Nephron progenitor cell (in vitro differentiated cells): ENCODE measurements at regions not wholly inside any gene's neighbourhood (a gene's known extent, or its start where the extent isn't known, plus 50 kb on each side); places are given as distances from the start of the nearest gene placed in this dataset.

Experiments
- DNase-seq: peaks from one replicate; pipeline ENCODE4 v3.0.0; 2021
- H3K27ac Mint-ChIP-seq: 2 replicates; pipeline ENCODE4 v1.8.0; 2021; ENCODE audit warnings: mild to moderate bottlenecking, moderate library complexity, mixed read lengths
- H3K27me3 Mint-ChIP-seq: 2 replicates; pipeline ENCODE4 v1.8.0; 2021; ENCODE audit warnings: mild to moderate bottlenecking, low read depth, mixed read lengths; ENCODE audit not compliant: poor library complexity
- H3K36me3 Mint-ChIP-seq: 2 replicates; pipeline ENCODE4 v1.8.0; 2021; ENCODE audit warnings: low read depth, mixed read lengths
- H3K4me1 Mint-ChIP-seq: 2 replicates; pipeline ENCODE4 v1.8.0; 2021; ENCODE audit warnings: mixed read lengths
- H3K4me3 Mint-ChIP-seq: 2 replicates; pipeline ENCODE4 v1.8.0; 2021; ENCODE audit warnings: mild to moderate bottlenecking, moderate library complexity, mixed read lengths
- H3K9me3 Mint-ChIP-seq: 2 replicates; pipeline ENCODE4 v1.8.0; 2021; ENCODE audit warnings: mild to moderate bottlenecking, moderate library complexity, mixed read lengths
- TF ChIP-seq, protein P1 (sequence below): fragments of 200-600 bp; sonication (generic); IDR thresholded peaks from 2 replicates; pipeline ENCODE4 v1.5.0; 2021; ENCODE audit warnings: antibody characterized with exemption

DNA sequence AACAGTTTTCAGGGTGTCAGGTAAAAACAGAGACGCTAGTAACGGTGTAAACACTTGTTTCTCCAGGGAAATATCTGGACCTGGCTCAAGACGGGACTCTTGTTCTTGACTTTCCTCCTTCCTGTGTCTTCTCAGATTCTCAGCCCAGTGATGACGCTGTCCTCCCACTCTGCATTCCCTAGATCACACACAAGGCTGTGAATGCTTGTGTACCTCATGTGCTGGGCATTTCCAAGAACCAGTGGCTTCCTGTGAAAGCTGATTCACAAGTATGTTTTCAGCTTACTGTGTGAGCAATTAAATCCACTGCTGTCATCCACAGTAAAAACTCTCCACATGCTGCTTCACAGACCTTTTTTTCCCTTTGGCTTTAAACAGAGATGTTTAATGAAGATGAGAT is 193.8 kb upstream of the DPP6 start:
- TF ChIP-seq, protein P1, sequence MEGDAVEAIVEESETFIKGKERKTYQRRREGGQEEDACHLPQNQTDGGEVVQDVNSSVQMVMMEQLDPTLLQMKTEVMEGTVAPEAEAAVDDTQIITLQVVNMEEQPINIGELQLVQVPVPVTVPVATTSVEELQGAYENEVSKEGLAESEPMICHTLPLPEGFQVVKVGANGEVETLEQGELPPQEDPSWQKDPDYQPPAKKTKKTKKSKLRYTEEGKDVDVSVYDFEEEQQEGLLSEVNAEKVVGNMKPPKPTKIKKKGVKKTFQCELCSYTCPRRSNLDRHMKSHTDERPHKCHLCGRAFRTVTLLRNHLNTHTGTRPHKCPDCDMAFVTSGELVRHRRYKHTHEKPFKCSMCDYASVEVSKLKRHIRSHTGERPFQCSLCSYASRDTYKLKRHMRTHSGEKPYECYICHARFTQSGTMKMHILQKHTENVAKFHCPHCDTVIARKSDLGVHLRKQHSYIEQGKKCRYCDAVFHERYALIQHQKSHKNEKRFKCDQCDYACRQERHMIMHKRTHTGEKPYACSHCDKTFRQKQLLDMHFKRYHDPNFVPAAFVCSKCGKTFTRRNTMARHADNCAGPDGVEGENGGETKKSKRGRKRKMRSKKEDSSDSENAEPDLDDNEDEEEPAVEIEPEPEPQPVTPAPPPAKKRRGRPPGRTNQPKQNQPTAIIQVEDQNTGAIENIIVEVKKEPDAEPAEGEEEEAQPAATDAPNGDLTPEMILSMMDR = no peak
- peaks cover 3% of the 10 kb centered on the region for H3K27me3 Mint-ChIP-seq
- H3K36me3 Mint-ChIP-seq = no peaks in the 10 kb centered on the region
- H3K9me3 Mint-ChIP-seq = peaks cover 64% of the 10 kb centered on the region
- no peak overlapping the region for H3K4me3 Mint-ChIP-seq
- DNase-seq = no peak
- no peaks in the 10 kb centered on the region for H3K4me1 Mint-ChIP-seq
- H3K27ac Mint-ChIP-seq = no peak overlapping the region

DNA sequence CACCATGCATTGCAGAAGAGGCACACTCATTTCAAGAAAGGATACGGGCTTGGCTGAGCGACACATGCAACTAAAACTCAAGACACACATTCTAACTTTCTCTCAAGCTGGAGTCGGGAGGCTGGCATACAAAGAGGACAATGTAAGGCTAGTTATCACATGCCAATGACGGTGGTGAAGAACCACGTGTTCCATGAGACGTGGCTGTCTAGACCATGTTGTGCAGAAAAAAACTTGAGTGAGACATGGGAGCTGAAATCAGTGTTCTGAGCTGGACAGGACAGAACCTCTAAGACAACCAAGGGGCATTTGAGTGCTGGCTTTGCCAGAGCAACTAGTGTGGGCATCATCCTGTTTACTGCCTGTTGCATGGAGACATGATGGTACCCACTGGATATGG is 193.0 kb upstream of the DPP6 start:
- Mint-ChIP-seq H3K27ac (no peak overlapping the region), H3K27me3 (peaks cover 3% of the 10 kb centered on the region), H3K4me1 (no peaks in the 10 kb centered on the region), H3K4me3 (no peak overlapping the region), H3K9me3 (peaks cover 70% of the 10 kb centered on the region), H3K36me3 (no peaks in the 10 kb centered on the region)
- TF ChIP-seq, protein P1 = no peak
- no peak for DNase-seq

DNA sequence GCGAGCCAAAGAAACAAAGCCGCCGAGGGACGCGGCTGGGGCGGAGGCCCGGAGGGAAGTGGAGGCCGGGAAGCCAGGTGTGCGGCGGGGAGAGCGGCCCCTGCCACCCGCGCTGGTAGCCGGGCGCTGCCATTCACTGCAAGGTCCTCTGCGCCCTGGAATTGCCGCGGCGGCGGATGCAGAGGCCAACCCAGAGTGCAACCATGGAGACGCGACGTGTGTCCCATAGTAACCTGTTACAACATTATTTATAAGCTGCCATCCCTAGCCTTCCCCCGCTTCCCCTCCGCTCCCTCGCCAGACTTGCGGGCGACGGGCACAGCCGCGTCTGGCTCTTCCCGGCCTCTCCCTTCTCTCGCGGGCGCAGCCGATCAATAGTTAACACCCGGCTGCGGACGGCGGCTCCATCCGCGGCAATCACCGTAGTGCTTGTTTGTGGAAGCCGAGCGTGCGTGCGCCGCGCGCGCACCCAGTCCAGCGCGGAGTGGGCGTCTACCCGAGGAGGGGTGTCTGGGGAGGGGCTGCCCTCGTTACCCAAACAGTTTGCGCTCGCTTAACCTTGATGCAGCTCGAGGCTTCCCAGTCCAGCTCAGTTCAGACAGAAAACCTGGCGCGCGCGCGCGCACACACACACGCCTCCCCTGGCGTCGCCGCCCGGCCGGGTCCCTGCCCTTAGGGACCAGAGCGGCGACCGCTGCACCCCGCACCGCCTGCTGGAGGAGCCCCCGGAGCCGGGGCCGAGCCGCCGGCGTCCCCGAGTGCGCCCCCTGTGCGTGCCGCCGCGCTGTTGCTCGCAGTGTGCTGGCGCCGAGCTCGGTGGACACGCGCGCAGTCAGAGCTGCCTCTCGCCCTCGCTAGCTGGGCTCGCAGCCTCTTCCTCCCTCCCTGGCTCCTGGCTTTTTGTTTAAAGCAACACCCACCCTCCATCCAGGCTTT is 165.4 kb upstream of the DPP6 start:
- peak; percentile 25 for DNase-seq
- H3K4me3 Mint-ChIP-seq = peak overlapping the region; percentile 30
- peaks cover 84% of the 10 kb centered on the region for H3K9me3 Mint-ChIP-seq
- no peak overlapping the region for H3K27ac Mint-ChIP-seq
- H3K36me3 Mint-ChIP-seq = no peaks in the 10 kb centered on the region
- TF ChIP-seq, protein P1 = no peak
- H3K27me3 Mint-ChIP-seq = peaks cover 49% of the 10 kb centered on the region
- H3K4me1 Mint-ChIP-seq = no peaks in the 10 kb centered on the region

DNA sequence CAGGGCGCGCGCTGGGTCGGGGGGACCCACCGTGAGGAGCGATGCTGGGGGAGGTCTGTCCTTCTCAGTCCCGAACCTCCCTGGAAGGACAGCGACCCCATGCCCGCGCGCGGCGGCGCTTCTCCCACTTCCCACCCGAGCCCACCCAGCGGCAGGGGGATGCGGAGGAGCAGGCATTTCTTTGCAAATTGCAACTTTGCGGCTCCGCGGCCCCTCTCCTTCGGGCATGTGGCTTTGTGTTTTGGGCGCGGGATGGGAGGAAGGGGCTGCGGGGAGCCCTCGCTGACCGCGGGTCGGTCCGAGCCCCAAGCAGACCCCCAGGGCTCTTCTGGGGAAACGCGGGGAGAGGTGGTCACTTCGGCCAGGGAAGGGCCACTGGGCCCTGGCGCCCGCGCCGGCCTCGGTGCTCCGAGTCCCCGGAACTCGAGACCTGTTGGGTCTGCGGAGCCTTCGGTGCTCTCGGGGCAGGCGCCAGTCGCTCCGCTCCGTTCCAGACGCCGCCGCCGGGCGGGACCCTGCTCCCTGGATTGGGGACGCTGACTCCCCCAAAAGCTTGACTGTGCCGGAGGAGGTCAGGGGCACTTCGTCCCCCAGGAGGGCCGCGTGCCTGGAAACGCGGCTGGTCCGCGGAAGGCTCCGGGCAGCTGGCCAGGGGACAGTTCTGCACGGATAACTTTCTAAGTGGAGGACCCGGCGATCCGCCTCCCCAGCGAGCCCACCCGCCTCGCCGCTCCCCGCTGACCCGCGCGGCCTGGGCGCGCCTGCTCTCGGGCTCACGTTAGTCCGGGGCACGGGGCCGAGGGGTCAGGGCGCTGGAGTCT is 164.2 kb upstream of the DPP6 start:
- H3K4me1 Mint-ChIP-seq = no peaks in the 10 kb centered on the region
- H3K36me3 Mint-ChIP-seq = no peaks in the 10 kb centered on the region
- H3K27me3 Mint-ChIP-seq = peaks cover 45% of the 10 kb centered on the region
- TF ChIP-seq, protein P1 = no peak
- DNase-seq = peak; percentile 16
- peaks cover 86% of the 10 kb centered on the region for H3K9me3 Mint-ChIP-seq
- H3K4me3 Mint-ChIP-seq = peak overlapping the region; percentile 30
- no peak overlapping the region for H3K27ac Mint-ChIP-seq

DNA sequence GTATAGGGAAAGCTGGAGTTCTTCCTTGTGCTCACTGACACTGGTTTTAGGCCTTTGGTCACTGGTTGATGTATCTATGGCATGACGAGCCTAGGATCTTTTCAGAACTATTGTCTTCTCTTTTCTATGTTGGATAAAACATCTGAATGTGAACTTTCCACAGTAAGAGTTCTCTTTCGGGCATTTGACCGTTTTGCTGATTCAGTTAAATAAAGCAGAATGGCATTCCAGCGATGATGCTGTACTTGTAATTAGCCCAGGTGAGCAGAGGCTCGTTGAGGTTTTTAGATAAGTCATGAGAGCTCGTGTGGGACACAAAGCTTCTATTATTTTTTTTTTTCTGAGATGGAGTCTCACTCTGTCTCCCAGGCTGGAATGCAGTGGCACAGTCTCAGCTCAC is 160.2 kb upstream of the DPP6 start:
- no peak for DNase-seq
- H3K9me3 Mint-ChIP-seq = peaks cover 79% of the 10 kb centered on the region

More for the DNA sequence above, 160.2 kb upstream of the DPP6 start:
- H3K27ac Mint-ChIP-seq = no peak overlapping the region
- peaks cover 26% of the 10 kb centered on the region for H3K27me3 Mint-ChIP-seq
- no peaks in the 10 kb centered on the region for H3K36me3 Mint-ChIP-seq
- H3K4me3 Mint-ChIP-seq = no peak overlapping the region
- no peaks in the 10 kb centered on the region for H3K4me1 Mint-ChIP-seq
- TF ChIP-seq, protein P1 = no peak
